Esophagus muscularis mucosa (tissue), 4 donors: ENCODE measurements at regions not wholly inside any gene's neighbourhood (a gene's known extent, or its start where the extent isn't known, plus 50 kb on each side); places are given as distances from the start of the nearest gene placed in this dataset.

Experiments
- CTCF ChIP-seq, 3 experiments: fragments of 200-600 bp in 2 of 3; fragments of 450-650 bp in 1 of 3; sonication (generic) in 2 of 3; IDR thresholded peaks; one replicate each; pipeline ENCODE4 v1.5.1; 2017 to 2019; ENCODE audit warnings: antibody characterized with exemption in 3 of 3, mild to moderate bottlenecking in 2 of 3, moderate library complexity in 1 of 3
- EP300 ChIP-seq: sonication (generic); formaldehyde crosslinking; IDR thresholded peaks from one replicate; pipeline ENCODE4 v1.6.1; 2017; ENCODE audit warnings: antibody characterized with exemption
- POLR2A ChIP-seq: fragments of 450-650 bp; IDR thresholded peaks from one replicate; pipeline ENCODE4 v1.6.1; 2017; ENCODE audit warnings: antibody characterized with exemption, moderate library complexity, mild to moderate bottlenecking, low read depth
- POLR2AphosphoS5 ChIP-seq, 2 donors: sonication (generic); formaldehyde crosslinking; IDR thresholded peaks; one replicate each; pipeline ENCODE4 v1.6.1; 2017; ENCODE audit warnings: antibody characterized with exemption in 2 of 2

DNA sequence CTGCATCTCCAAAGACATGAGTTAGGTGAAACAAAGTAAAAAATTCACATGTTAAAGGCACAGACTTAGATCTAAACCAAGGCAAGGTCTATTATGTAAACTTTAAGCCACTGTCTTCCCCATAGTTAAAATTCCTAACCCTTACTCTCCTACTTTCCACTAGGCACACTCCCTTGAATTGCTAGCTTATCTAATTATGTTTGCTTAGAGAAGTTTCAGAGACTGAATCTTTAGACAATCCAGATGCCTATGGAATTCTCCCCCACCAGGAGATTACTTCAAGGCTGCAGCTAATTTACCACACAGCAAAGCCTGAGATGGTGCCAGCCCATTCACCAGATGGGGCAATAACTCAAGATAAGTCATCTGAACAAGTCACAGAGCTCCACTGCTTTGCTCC lies 803.1 kb upstream of the COX7C start:
- TF ChIP-seq CTCF (IDR thresholded peaks at IDR 0.05) = no peak
- no peak for TF ChIP-seq POLR2A
- TF ChIP-seq EP300 = no peak
- TF ChIP-seq POLR2AphosphoS5 (IDR thresholded peaks at IDR 0.05) = no peak
